Stimulated activated CD4-positive, alpha-beta T cell treated with anti-CD3 and anti-CD28 coated beads, Interleukin-12 subunit alpha, Interleukin-12 subunit beta, amount 100 ng/mL, for 4 hours (primary cell): ENCODE measurements at regions not wholly inside any gene's neighbourhood (a gene's known extent, or its start where the extent isn't known, plus 50 kb on each side); places are given as distances from the start of the nearest gene placed in this dataset.

Experiments used
- DNase-seq: peaks from one replicate; pipeline ENCODE4 v3.0.0-alpha.2; 2020

GRCh38 chr11:79570104-79570503 is 129.3 kb upstream of the TENM4 start:
- no peak for DNase-seq

- no peak for DNase-seq
Measured at GRCh38 chr11:79564288-79564925, 123.6 kb upstream of the TENM4 start.

GRCh38 chr11:79561496-79561895 is 120.7 kb upstream of the TENM4 start:
- no peak for DNase-seq

GRCh38 chr11:79550809-79551208 is 110.0 kb upstream of the TENM4 start:
- no peak for DNase-seq

GRCh38 chr11:79547256-79547655 is 106.4 kb upstream of the TENM4 start:
- no peak for DNase-seq

GRCh38 chr11:79546351-79546750 is 105.5 kb upstream of the TENM4 start:
- DNase-seq, result no peak

GRCh38 chr11:79544361-79544760 is 103.5 kb upstream of the TENM4 start:
- no peak for DNase-seq

GRCh38 chr11:79543101-79543500 is 102.3 kb upstream of the TENM4 start:
- no peak for DNase-seq

- no peak for DNase-seq
Measured at GRCh38 chr11:79541466-79541865, 100.6 kb upstream of the TENM4 start.

GRCh38 chr11:79538775-79539174 is 97.9 kb upstream of the TENM4 start:
- no peak for DNase-seq

GRCh38 chr11:79536155-79536917 is 95.5 kb upstream of the TENM4 start:
- no peak for DNase-seq

- no peak for DNase-seq
Measured at GRCh38 chr11:79535606-79536005, 94.8 kb upstream of the TENM4 start.

GRCh38 chr11:79525257-79525656 is 84.4 kb upstream of the TENM4 start:
- DNase-seq, result no peak

- DNase-seq, result no peak
Measured at GRCh38 chr11:79522626-79523025, 81.8 kb upstream of the TENM4 start.

- no peak for DNase-seq
Measured at GRCh38 chr11:79520086-79520485, 79.3 kb upstream of the TENM4 start.

GRCh38 chr11:79515781-79516180 is 75.0 kb upstream of the TENM4 start:
- DNase-seq, result no peak

GRCh38 chr11:79514695-79515094 is 73.9 kb upstream of the TENM4 start:
- DNase-seq, result no peak

GRCh38 chr11:79514290-79514689 is 73.5 kb upstream of the TENM4 start:
- no peak for DNase-seq

- no peak for DNase-seq
Measured at GRCh38 chr11:79512706-79513469, 72.1 kb upstream of the TENM4 start.

- DNase-seq, result no peak
Measured at GRCh38 chr11:79510960-79511359, 70.1 kb upstream of the TENM4 start.

- DNase-seq, result no peak
Measured at GRCh38 chr11:79508461-79508860, 67.6 kb upstream of the TENM4 start.

GRCh38 chr11:79507706-79508105 is 66.9 kb upstream of the TENM4 start:
- DNase-seq, result no peak

- no peak for DNase-seq
Measured at GRCh38 chr11:79506734-79507344, 66.0 kb upstream of the TENM4 start.

- DNase-seq, result no peak
Measured at GRCh38 chr11:79506124-79506523, 65.3 kb upstream of the TENM4 start.
